DMS53 treated with DMSO at 0.1 percent for 48 hours (cell line): ENCODE measurements at regions not wholly inside any gene's neighbourhood (a gene's known extent, or its start where the extent isn't known, plus 50 kb on each side); places are given as distances from the start of the nearest gene placed in this dataset.
"Not testable (repeated sequence)": the region's sequence is repeated elsewhere in the genome, so short reads cannot be mapped to it uniquely, and the experiment has no call there.

Experiments used
- DNase-seq: peaks from one replicate; lab custom pipeline; 2025; ENCODE audit not compliant: unreplicated experiment; lab: John Stamatoyannopoulos, UW

- DNase-seq, result no peak
These were observed 89.8 kb upstream of the PPP2R2D start for GRCh38 chr10:131810805-131811629.

GRCh38 chr10:131811630-131812403 lies 89.0 kb upstream of the PPP2R2D start:
- no peak for DNase-seq

- DNase-seq, result no peak
These were observed 87.8 kb upstream of the PPP2R2D start for GRCh38 chr10:131812736-131813604.

- DNase-seq, result no peak
These were observed 86.1 kb upstream of the PPP2R2D start for GRCh38 chr10:131814567-131815265.

GRCh38 chr10:131815266-131816156 lies 85.3 kb upstream of the PPP2R2D start:
- DNase-seq, result no peak

GRCh38 chr10:131816157-131816775 lies 84.5 kb upstream of the PPP2R2D start:
- no peak for DNase-seq

- DNase-seq, result no peak
These were observed 83.7 kb upstream of the PPP2R2D start for GRCh38 chr10:131816941-131817700.

GRCh38 chr10:131817866-131818509 lies 82.8 kb upstream of the PPP2R2D start:
- DNase-seq, result no peak

- DNase-seq, result no peak
These were observed 82.1 kb upstream of the PPP2R2D start for GRCh38 chr10:131818510-131819234.

GRCh38 chr10:131819241-131820072 lies 81.4 kb upstream of the PPP2R2D start:
- no peak for DNase-seq

GRCh38 chr10:131820626-131821025 lies 80.2 kb upstream of the PPP2R2D start:
- no peak for DNase-seq

- no peak for DNase-seq
These were observed 79.3 kb upstream of the PPP2R2D start for GRCh38 chr10:131821378-131822012.

GRCh38 chr10:131822013-131822691 lies 78.7 kb upstream of the PPP2R2D start:
- no peak for DNase-seq

GRCh38 chr10:131822692-131823245 lies 78.0 kb upstream of the PPP2R2D start:
- DNase-seq, result no peak

GRCh38 chr10:131823601-131824099 lies 77.2 kb upstream of the PPP2R2D start:
- DNase-seq, result not testable (repeated sequence)
